GM12872 (cell line): ENCODE measurements at regions not wholly inside any gene's neighbourhood (a gene's known extent, or its start where the extent isn't known, plus 50 kb on each side); places are given as distances from the start of the nearest gene placed in this dataset.

ENCODE experiments used
- TF ChIP-seq, protein P1 (sequence below): IDR thresholded peaks from 3 replicates; pipeline ENCODE4 v1.5.1; 2011; ENCODE audit warnings: low read depth, mild to moderate bottlenecking, low read length, moderate library complexity; ENCODE audit not compliant: insufficient read depth

DNA sequence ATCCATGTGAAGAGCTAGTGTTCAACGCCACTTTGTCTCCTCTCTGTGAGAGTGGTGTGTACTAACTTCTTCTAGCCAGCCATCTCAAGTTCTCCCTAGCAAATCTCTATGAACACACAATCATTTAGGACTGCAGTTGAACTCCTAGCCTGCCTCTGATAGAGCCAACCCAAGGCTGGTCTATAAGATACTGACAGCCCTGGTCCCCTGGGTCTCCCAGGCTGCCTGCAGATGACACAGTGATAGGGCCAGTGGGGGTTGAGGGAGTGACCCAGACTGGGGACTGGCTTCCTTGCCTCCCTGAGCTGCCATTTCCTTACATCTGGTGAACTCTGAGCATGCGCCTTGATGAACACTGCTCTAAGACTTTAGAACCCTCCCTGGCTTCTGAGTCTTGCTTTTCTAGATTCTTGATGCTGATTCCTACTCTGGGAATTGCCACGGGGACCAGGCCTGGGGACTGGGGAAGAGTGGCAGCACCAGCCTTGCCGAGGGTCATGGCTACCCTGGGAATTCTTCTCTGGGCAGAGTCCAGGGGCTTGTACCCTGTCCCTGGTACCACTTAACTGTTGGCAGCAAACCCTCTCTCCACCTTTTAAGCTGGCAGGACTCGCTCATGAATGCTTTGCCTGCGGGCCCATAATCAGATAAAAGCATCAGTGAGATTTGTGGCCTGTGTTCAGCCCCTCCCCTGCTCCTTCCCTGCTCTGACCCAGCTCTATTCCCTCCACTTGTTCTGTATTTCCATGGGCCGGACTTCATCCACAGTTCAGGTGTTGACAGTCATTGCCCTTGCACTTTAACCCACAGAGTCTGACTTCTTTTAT lies 130.8 kb upstream of the CHD6 start:
- TF ChIP-seq, protein P1, sequence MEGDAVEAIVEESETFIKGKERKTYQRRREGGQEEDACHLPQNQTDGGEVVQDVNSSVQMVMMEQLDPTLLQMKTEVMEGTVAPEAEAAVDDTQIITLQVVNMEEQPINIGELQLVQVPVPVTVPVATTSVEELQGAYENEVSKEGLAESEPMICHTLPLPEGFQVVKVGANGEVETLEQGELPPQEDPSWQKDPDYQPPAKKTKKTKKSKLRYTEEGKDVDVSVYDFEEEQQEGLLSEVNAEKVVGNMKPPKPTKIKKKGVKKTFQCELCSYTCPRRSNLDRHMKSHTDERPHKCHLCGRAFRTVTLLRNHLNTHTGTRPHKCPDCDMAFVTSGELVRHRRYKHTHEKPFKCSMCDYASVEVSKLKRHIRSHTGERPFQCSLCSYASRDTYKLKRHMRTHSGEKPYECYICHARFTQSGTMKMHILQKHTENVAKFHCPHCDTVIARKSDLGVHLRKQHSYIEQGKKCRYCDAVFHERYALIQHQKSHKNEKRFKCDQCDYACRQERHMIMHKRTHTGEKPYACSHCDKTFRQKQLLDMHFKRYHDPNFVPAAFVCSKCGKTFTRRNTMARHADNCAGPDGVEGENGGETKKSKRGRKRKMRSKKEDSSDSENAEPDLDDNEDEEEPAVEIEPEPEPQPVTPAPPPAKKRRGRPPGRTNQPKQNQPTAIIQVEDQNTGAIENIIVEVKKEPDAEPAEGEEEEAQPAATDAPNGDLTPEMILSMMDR, result no peak

DNA sequence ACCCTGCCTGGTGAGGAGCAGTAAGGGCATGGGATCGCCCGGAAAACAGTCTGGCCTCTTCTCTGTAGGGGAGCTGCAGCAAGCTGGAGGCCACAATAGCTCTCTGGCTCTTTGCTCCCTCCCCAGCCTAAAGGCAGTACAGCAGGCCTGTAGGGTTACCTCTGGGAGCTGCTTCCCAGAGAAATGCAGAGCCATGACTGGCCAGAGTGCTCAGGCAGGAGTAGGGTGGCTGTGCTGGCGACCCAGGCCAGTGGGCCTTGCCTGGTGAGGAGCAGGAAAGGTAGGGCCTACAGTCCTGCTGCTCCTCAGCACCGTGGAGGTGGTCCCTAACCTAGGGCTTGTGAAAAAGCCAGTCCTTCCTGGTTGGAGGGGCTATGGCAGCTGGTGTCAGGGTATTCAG lies 129.9 kb upstream of the CHD6 start:
- TF ChIP-seq, protein P1, result no peak

DNA sequence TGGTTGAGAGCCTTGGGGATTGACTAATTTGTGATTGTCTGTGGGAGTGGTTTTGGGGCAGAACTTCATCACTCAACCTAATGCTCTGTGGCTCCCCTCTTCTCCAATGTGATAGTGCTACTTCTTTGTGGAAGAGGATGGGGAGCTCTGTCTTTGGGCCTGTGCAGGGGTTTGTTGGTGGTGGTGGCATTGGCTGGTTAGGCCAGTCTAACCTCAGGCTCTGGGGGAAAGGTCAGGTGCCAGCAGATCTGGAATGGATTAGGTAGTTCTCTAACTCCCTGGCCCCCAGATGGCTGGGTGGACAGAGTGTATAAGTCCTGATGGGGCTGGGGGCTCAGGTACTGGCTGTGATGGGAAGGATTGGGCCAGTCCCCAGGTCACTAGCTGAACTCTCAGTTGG lies 129.0 kb upstream of the CHD6 start:
- TF ChIP-seq, protein P1, result no peak

DNA sequence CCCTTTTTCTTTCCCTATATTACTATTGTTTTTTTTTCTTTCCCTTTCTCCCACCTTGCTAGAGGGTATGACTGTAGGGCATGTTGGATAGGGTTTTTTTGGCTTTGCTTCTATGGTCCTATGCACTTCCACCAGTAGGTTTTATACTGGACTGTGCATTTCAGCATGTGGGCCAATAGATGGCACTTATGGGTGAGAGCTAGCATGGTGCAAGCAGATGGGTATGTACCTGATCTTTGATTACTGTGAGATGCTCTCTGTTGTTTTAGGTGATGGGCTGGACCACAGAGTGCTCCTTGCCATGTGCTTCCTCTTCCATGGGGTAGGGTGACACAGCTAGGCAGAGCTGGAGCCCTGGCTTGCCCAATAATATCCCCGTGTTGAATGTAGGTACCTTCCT lies 128.5 kb upstream of the CHD6 start:
- TF ChIP-seq, protein P1, result peak; percentile 50; the same call in 2 of the 3 replicates

DNA sequence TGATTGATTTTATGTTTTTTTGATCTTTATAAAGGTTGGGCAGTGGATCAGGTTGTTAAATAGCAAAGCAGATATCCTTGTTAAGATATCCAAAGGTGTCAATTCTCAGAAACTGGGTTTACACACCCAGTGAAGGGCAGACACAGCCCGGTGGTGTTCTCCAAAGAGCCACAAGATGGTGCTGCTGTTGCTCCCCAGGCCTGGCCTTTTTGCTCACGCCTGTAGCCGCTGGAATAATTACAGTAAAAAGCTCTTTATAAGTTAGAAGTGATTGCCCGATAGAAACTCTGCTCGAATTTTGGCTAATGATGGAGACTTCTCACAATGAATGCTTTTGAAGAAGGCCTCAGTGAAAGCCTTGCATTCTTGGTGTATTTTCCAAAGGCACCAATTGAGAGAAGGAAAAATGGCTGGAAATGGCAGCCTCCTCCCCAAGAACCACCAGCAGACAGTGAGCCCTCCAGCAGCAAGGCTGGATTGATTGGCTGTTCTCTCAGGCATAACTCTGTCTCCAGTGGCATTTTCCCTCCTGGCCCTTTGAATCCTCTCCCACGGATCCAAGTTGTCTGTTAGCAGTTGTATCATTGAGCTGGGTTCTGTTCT lies 120.5 kb upstream of the CHD6 start:
- TF ChIP-seq, protein P1, result peak; percentile 96

DNA sequence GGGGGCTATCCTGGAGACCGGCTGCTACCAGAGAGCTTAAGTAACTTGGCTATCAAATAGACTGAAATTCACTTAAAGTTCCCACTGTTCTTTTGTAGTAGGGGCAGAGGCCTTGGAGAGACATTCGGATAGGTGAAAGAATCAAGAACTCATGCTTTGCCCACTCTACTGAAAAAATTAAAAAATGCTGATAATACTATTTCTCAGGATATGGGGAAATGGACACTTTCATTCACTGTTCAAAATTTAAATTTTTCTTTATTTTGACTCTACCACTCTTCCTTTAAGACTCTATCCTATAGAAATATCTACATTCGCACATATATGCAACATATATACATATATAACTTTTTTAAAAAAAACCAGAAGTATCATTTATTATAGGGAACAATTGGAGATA lies 117.8 kb upstream of the CHD6 start:
- TF ChIP-seq, protein P1, result no peak

DNA sequence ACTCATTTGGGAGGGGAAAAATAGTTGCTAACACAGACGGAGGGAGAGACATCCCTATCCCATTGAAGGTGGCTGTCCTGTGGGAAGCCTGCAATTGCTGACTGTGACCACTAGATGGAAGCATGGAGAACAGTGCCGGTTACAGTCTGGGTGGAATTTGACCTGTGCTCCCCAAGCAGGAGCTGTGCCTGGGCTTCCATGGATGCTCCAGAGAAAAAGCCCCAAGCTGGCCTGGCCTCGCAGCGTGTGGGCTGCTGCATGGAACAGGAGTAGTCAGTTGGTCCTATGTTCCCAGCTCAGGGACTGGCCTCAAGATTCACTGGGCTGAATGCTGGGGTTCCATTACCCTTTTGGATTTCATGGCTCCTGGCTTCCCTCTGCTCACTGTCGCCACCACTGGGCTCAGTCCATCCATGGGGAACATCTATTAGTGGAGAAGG lies 116.3 kb upstream of the CHD6 start:
- TF ChIP-seq, protein P1, result peak; percentile 100
